ENCODE measurements at regions not wholly inside any gene's neighbourhood (a gene's known extent, or its start where the extent isn't known, plus 50 kb on each side); places are given as distances from the start of the nearest gene placed in this dataset.

DNA sequence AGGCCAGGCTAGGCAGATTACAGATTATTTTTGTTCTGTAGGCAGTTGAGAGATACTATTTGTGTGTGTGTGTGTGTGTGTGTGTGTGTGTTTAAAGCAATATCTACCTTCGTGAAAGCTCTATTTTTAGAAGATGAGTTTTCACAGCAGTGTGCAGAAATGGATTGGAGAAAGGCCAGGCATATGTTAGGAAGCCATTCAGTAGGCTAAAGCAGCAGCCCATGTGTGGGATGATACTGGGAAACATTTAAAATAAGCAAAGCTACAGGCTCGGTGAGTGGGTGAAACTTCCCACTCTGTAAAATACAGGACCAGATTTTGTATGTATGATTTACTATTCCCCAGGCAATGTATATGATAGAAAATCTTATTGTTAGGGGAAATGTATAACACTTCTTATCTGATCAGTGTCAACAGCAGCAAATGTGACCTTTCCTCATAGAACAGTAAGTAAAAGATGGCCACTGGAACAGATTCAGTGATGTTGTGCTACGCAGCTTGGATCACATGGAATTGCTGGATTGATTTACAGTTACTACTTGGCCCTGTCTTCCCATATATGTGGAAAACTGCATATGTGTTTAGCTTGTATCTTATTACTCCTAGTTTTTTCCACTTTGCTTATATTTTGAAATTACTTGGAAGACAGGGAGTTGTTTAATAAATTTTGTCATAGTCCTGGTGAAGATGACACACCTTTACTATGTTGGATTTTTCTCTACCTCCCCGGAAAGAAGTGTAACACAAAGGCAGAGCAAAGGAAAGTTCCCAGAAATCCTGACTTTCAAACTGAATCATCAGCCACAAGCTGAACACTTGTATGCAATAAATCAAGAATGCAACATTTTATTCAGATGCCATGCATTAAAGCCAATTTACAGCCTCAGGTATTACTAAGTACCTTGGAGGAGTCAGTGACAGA lies 1077.7 kb upstream of the SEMA6A start:
- ChIA-PET CTCF (interaction anchor here (1.0 to 1.8 kb wide), 2 partner anchors 10 to 21 kb away, joined by 3 to 8 read pairs; no protein-coding TSS in a partner anchor), POLR2A (no interaction called here)
- TF ChIP-seq, protein P1, sequence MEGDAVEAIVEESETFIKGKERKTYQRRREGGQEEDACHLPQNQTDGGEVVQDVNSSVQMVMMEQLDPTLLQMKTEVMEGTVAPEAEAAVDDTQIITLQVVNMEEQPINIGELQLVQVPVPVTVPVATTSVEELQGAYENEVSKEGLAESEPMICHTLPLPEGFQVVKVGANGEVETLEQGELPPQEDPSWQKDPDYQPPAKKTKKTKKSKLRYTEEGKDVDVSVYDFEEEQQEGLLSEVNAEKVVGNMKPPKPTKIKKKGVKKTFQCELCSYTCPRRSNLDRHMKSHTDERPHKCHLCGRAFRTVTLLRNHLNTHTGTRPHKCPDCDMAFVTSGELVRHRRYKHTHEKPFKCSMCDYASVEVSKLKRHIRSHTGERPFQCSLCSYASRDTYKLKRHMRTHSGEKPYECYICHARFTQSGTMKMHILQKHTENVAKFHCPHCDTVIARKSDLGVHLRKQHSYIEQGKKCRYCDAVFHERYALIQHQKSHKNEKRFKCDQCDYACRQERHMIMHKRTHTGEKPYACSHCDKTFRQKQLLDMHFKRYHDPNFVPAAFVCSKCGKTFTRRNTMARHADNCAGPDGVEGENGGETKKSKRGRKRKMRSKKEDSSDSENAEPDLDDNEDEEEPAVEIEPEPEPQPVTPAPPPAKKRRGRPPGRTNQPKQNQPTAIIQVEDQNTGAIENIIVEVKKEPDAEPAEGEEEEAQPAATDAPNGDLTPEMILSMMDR (IDR thresholded peaks at IDR 0.05; ENCODE audit: control extremely low read depth, extremely low read depth, low read depth, missing control alignments) = no peak
- DNase-seq (ENCODE audit: extremely low spot score) = no peak

- POLR2A ChIA-PET = no interaction called here
- CTCF ChIA-PET = no interaction called here
- no peak for DNase-seq (ENCODE audit: extremely low spot score)
- TF ChIP-seq, protein P1 (IDR thresholded peaks at IDR 0.05; ENCODE audit: control extremely low read depth, extremely low read depth, low read depth, missing control alignments) = no peak
Observed at GRCh38 chr5:117649821-117650220, 1075.2 kb upstream of the SEMA6A start.

- TF ChIP-seq, protein P1 (IDR thresholded peaks at IDR 0.05; ENCODE audit: control extremely low read depth, extremely low read depth, low read depth, missing control alignments) = no peak
- no peak for DNase-seq (ENCODE audit: extremely low spot score)
- CTCF ChIA-PET = no interaction called here
- POLR2A ChIA-PET = no interaction called here
Observed at GRCh38 chr5:117645400-117645799, 1070.8 kb upstream of the SEMA6A start.

- POLR2A ChIA-PET = no interaction called here
- CTCF ChIA-PET = no interaction called here
- TF ChIP-seq, protein P1 (IDR thresholded peaks at IDR 0.05; ENCODE audit: control extremely low read depth, extremely low read depth, low read depth, missing control alignments) = no peak
- DNase-seq (ENCODE audit: extremely low spot score) = no peak
Observed at GRCh38 chr5:117638581-117638980, 1064.0 kb upstream of the SEMA6A start.

DNA sequence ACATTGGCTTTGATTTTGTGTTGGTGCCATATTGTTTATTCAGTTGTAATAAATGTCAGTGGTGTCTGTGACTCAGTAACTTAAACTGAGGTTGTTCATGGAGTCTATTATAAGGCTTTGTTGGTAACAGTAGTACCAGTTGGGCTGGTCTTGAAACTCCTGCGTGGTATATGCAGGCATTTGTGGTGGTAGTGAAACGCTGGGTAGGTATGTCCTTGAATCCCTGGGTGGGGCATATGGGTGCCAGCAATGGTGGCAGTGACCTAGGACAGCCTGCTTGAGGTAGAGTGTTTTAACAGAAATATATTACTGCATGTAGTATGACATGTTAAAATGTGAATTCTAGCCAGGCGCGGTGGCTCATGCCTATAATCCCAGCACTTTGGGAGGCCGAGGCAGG lies 1058.5 kb upstream of the SEMA6A start:
- TF ChIP-seq, protein P1 (IDR thresholded peaks at IDR 0.05; ENCODE audit: control extremely low read depth, extremely low read depth, low read depth, missing control alignments) = no peak
- no peak for DNase-seq (ENCODE audit: extremely low spot score)
- ChIA-PET POLR2A (no interaction called here), CTCF (no interaction called here)

DNA sequence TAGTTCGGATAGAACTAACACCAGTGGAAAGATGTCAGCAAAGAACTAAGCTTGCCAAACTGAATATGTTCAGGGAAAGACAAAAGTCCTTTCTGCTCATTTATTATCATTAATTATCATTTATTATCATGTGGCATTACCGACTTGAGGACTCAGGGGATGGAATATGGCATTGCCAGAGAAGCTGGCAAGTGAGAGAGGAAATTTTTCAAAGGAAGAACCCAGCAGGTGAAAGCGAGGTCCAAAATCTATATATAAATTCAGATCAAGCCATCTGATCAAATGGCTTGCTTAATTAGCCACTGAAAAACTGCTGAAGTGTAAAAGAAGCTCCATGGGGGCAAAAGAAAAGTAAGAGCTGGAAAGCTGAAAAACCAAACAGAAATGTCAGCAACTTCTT lies 1049.6 kb upstream of the SEMA6A start:
- POLR2A ChIA-PET = no interaction called here
- TF ChIP-seq, protein P1 (IDR thresholded peaks at IDR 0.05; ENCODE audit: control extremely low read depth, extremely low read depth, low read depth, missing control alignments) = no peak

More for the DNA sequence above, 1049.6 kb upstream of the SEMA6A start:
- DNase-seq (ENCODE audit: extremely low spot score) = no peak
- CTCF ChIA-PET = interaction anchor here (1.0 to 1.4 kb wide), 2 partner anchors 10 kb away, joined by 3 to 6 read pairs; no protein-coding TSS in a partner anchor
